H1 (cell line): ENCODE measurements at regions not wholly inside any gene's neighbourhood (a gene's known extent, or its start where the extent isn't known, plus 50 kb on each side); places are given as distances from the start of the nearest gene placed in this dataset.

Experiments used
- CTCF ChIA-PET: fragments of 300-600 bp; sonication (Branson Sonifier 250); formaldehyde crosslinking; loops from one replicate; lab custom pipeline; 2021; ENCODE audit not compliant: partially characterized antibody; lab: Charles Lee
- POLR2A ChIA-PET: fragments of 300-600 bp; sonication (Branson Sonifier 250); formaldehyde crosslinking; loops from one replicate; lab custom pipeline; 2021; ENCODE audit warnings: inconsistent platforms; ENCODE audit not compliant: partially characterized antibody; lab: Charles Lee
- DNase-seq, 2 experiments: peaks; one replicate each; pipeline versions ENCODE4 v3.0.0 to v3.0.0-alpha.2; 2010 to 2022; ENCODE audit warnings: low spot score in 2 of 2, low read depth in 1 of 2, mixed read lengths in 1 of 2
- FAIRE-seq: peaks from 2 replicates; lab custom pipeline; 2011; peaks lifted over from hg19 to GRCh38; lab: Jason Lieb, UNC
- H2AFZ ChIP-seq: 2 replicates; pipeline ENCODE4 v1.8.1; 2012; ENCODE audit warnings: low read length, inconsistent platforms
- H2AK5ac ChIP-seq: 2 replicates; pipeline ENCODE4 v1.6.1; 2013; ENCODE audit warnings: low read depth, low read length
- H2BK120ac ChIP-seq: replicated peaks from 2 replicates; pipeline ENCODE3; 2013; ENCODE audit warnings: low read depth, low read length, inconsistent platforms
- H2BK12ac ChIP-seq: 2 replicates; pipeline ENCODE4 v1.6.1; 2013; ENCODE audit warnings: low read depth, low read length
- H2BK15ac ChIP-seq: 2 replicates; pipeline ENCODE4 v1.6.1; 2013; ENCODE audit warnings: low read length
- H2BK20ac ChIP-seq: 2 replicates; pipeline ENCODE4 v1.6.1; 2013; ENCODE audit warnings: low read length
- H2BK5ac ChIP-seq: 2 replicates; pipeline ENCODE4 v1.6.1; 2013; ENCODE audit warnings: low read depth, low read length
- H3K14ac ChIP-seq: 2 replicates; pipeline ENCODE4 v1.6.1; 2013; ENCODE audit warnings: inconsistent platforms; ENCODE audit not compliant: insufficient read length
- H3K18ac ChIP-seq: 2 replicates; pipeline ENCODE4 v1.6.1; 2013; ENCODE audit warnings: low read length; ENCODE audit errors: extremely low read depth
- H3K23ac ChIP-seq: 2 replicates; pipeline ENCODE4 v1.6.1; 2013; ENCODE audit warnings: inconsistent platforms; ENCODE audit not compliant: insufficient read length
- H3K23me2 ChIP-seq: 2 replicates; pipeline ENCODE4 v1.6.1; 2013; ENCODE audit warnings: low read depth, low read length
- H3K27ac ChIP-seq: 2 replicates; pipeline ENCODE4 v1.6.1; 2011; ENCODE audit warnings: low read depth, low read length, inconsistent platforms
- H3K27me3 ChIP-seq, 4 experiments: replicated peaks in 1 of 4; 1 replicate in 1 of 4; 2 replicates in 3 of 4; pipeline versions ENCODE4 v1.6.1 to v1.8.1; 2011 to 2013; ENCODE audit warnings: low read length in 3 of 4, mild to moderate bottlenecking in 3 of 4, inconsistent platforms in 2 of 4, mixed read lengths in 2 of 4, moderate library complexity in 1 of 4; ENCODE audit not compliant: control insufficient read depth in 3 of 4, insufficient read depth in 3 of 4; ENCODE audit errors: extremely low read depth in 1 of 4
- H3K36me3 ChIP-seq, 4 experiments: 2 replicates each; pipeline versions ENCODE4 v1.6.1 to v1.8.1; 2011 to 2013; ENCODE audit warnings: mild to moderate bottlenecking in 4 of 4, low read length in 3 of 4, moderate library complexity in 2 of 4, control low read depth in 1 of 4, inconsistent platforms in 1 of 4; ENCODE audit not compliant: insufficient read depth in 4 of 4, control insufficient read depth in 2 of 4
- H3K4ac ChIP-seq: replicated peaks from 2 replicates; pipeline ENCODE3; 2013; ENCODE audit warnings: low read length, low read depth, mixed read lengths, inconsistent platforms; ENCODE audit not compliant: insufficient read length
- H3K4me1 ChIP-seq, 4 experiments: replicated peaks in 1 of 4; 1 replicate in 1 of 4; 2 replicates in 3 of 4; pipeline versions ENCODE4 v1.6.1 to v1.8.1; 2011 to 2013; ENCODE audit warnings: low read length in 3 of 4, inconsistent platforms in 2 of 4, mixed read lengths in 1 of 4; ENCODE audit not compliant: insufficient read depth in 4 of 4, control insufficient read depth in 3 of 4
- H3K4me2 ChIP-seq, 2 experiments: 2 replicates each; pipeline versions ENCODE4 v1.6.1 to v1.8.1; 2011 to 2013; ENCODE audit warnings: low read depth in 2 of 2, low read length in 2 of 2, control low read depth in 1 of 2, inconsistent platforms in 1 of 2, mild to moderate bottlenecking in 1 of 2; ENCODE audit not compliant: insufficient read depth in 1 of 2
- H3K4me3 ChIP-seq, 4 experiments: fragments of 200-600, 300-600 bp in 1 of 4; sonication (generic), shearing (Covaris generic), sonication (Bioruptor Twin) in 1 of 4; 2 replicates each; pipeline versions ENCODE4 v1.5.1 to v1.8.1; 2011 to 2016; ENCODE audit warnings: low read length in 4 of 4, low read depth in 3 of 4, control low read depth in 2 of 4, inconsistent platforms in 2 of 4, mild to moderate bottlenecking in 2 of 4, mixed read lengths in 1 of 4, moderate library complexity in 1 of 4; ENCODE audit not compliant: insufficient read depth in 2 of 4; ENCODE audit errors: extremely low read depth in 1 of 4
- H3K56ac ChIP-seq: replicated peaks from 2 replicates; pipeline ENCODE3; 2013; ENCODE audit warnings: low read depth, mild to moderate bottlenecking, mixed read lengths, low read length, inconsistent platforms; ENCODE audit not compliant: insufficient read length
- H3K79me1 ChIP-seq: 2 replicates; pipeline ENCODE4 v1.6.1; 2013; ENCODE audit warnings: low read depth, low read length, control low read depth
- H3K79me2 ChIP-seq, 2 experiments: 2 replicates each; pipeline versions ENCODE4 v1.6.1 to v1.8.1; 2012 to 2013; ENCODE audit warnings: low read length in 2 of 2, mild to moderate bottlenecking in 2 of 2, inconsistent platforms in 1 of 2; ENCODE audit not compliant: insufficient read depth in 2 of 2, control insufficient read depth in 1 of 2
- H3K9ac ChIP-seq, 4 experiments: replicated peaks in 1 of 4; 1 replicate in 1 of 4; 2 replicates in 3 of 4; pipeline versions ENCODE4 v1.6.1 to v1.8.1; 2011 to 2013; ENCODE audit warnings: low read depth in 3 of 4, low read length in 3 of 4, control low read depth in 2 of 4, mild to moderate bottlenecking in 2 of 4, moderate library complexity in 2 of 4, inconsistent platforms in 1 of 4; ENCODE audit errors: extremely low read depth in 1 of 4
- H3K9me3 ChIP-seq, 2 experiments: 2 replicates each; pipeline versions ENCODE4 v1.6.1 to v1.8.1; 2012 to 2013; ENCODE audit warnings: mild to moderate bottlenecking in 2 of 2, moderate library complexity in 2 of 2, control low read depth in 1 of 2, inconsistent platforms in 1 of 2, low read depth in 1 of 2, low read length in 1 of 2, mixed read lengths in 1 of 2; ENCODE audit not compliant: insufficient read depth in 2 of 2
- H4K20me1 ChIP-seq, 2 experiments: replicated peaks in 1 of 2; 2 replicates each; pipeline versions ENCODE3 to v1.8.1; 2011 to 2013; ENCODE audit warnings: inconsistent platforms in 2 of 2, low read length in 2 of 2, mild to moderate bottlenecking in 1 of 2; ENCODE audit not compliant: insufficient read depth in 2 of 2, control insufficient read depth in 1 of 2
- H4K5ac ChIP-seq: 2 replicates; pipeline ENCODE4 v1.6.1; 2013; ENCODE audit warnings: low read length, low read depth, mixed read lengths, inconsistent platforms; ENCODE audit not compliant: insufficient read length
- H4K8ac ChIP-seq: 2 replicates; pipeline ENCODE4 v1.8.0; 2013; ENCODE audit warnings: mild to moderate bottlenecking, moderate library complexity, low read length, inconsistent platforms; ENCODE audit not compliant: insufficient read depth; ENCODE audit errors: extremely low read depth
- H4K91ac ChIP-seq: replicated peaks from 2 replicates; pipeline ENCODE3; 2013; ENCODE audit warnings: low read length, mixed read lengths, inconsistent platforms; ENCODE audit not compliant: insufficient read length
- ATF2 ChIP-seq: IDR thresholded peaks from 2 replicates; pipeline ENCODE4 v1.6.1; 2012; ENCODE audit warnings: low read length, inconsistent platforms
- GABPA ChIP-seq: IDR thresholded peaks from 2 replicates; pipeline ENCODE4 v1.6.1; 2011; ENCODE audit warnings: mild to moderate bottlenecking, low read length, moderate library complexity, borderline replicate concordance; ENCODE audit not compliant: insufficient read depth
- GTF2F1 ChIP-seq: IDR thresholded peaks from 2 replicates; pipeline ENCODE4 v1.6.1; 2012; ENCODE audit warnings: low read depth, low read length, improper control_type of control experiment, borderline replicate concordance
- KDM4A ChIP-seq: IDR thresholded peaks from one replicate; pipeline ENCODE4 v1.7.1; 2012; ENCODE audit warnings: low read depth, mild to moderate bottlenecking, moderate library complexity, low read length, inconsistent platforms; ENCODE audit not compliant: severe bottlenecking
- RAD21 ChIP-seq, 2 experiments: IDR thresholded peaks in 1 of 2; conservative IDR thresholded peaks in 1 of 2; 2 replicates each; pipeline ENCODE4 v1.6.1; 2011; ENCODE audit warnings: low read depth in 2 of 2, low read length in 2 of 2, improper control_type of control experiment in 1 of 2, inconsistent platforms in 1 of 2, mild to moderate bottlenecking in 1 of 2, moderate library complexity in 1 of 2
- RNF2 ChIP-seq: fragments of 200-900, 300-1000 bp; sonication (generic); IDR thresholded peaks from 2 replicates; pipeline ENCODE4 v1.7.1; 2016; ENCODE audit warnings: borderline replicate concordance, low read depth, mild to moderate bottlenecking, antibody characterized with exemption, low read length; ENCODE audit not compliant: poor library complexity, severe bottlenecking; ENCODE audit errors: missing control alignments
- SUZ12 ChIP-seq: fragments of 200-600 bp; sonication (generic); IDR thresholded peaks from 2 replicates; pipeline ENCODE4 v1.6.1; 2012; ENCODE audit warnings: mild to moderate bottlenecking, inconsistent platforms, low read length, moderate library complexity, mixed read lengths
- ZNF274 ChIP-seq: IDR thresholded peaks from 2 replicates; pipeline ENCODE4 v1.7.0; 2012; ENCODE audit warnings: low read length, borderline replicate concordance; ENCODE audit errors: extremely low read depth
- WGBS, 2 experiments: shearing (Covaris generic) in 1 of 2; methylation state at CpG; one replicate each; pipeline versions ENCODE4 v1.1.6 to v1.1.7; 2013 to 2015; ENCODE audit warnings: low lambda C conversion rate in 2 of 2, mixed read lengths in 2 of 2, inconsistent platforms in 1 of 2, low coverage in 1 of 2, missing lambda C conversion rate in 1 of 2; ENCODE audit not compliant: insufficient replicate concordance in 2 of 2, insufficient coverage in 1 of 2, insufficient read length in 1 of 2; ENCODE audit errors: extremely low coverage in 1 of 2, missing lambda C conversion rate in 1 of 2; 5-methylcytosine and 5-hydroxymethylcytosine counted together

- H2BK20ac ChIP-seq, result no peak overlapping the region
- no peak overlapping the region for H3K9ac ChIP-seq
- TF ChIP-seq RAD21 (IDR thresholded peaks at IDR 0.05 in 1 of 2, conservative IDR thresholded peaks at IDR 0.05 in 1 of 2; ENCODE audit: low read depth in 2 of 2, low read length in 2 of 2), result peak in 1 of 2 experiments; percentile 13; a peak in 1 of 4 replicates
- TF ChIP-seq ZNF274, result no peak
- TF ChIP-seq KDM4A, result no peak
- no peak for TF ChIP-seq ATF2
- TF ChIP-seq GTF2F1, result no peak
- TF ChIP-seq RNF2, result no peak
- no peak for TF ChIP-seq SUZ12
- TF ChIP-seq GABPA, result no peak
- no peaks in the 10 kb centered on the region for H3K9me3 ChIP-seq
- H4K8ac ChIP-seq, result peak overlapping the region; percentile 11; the same call in 1 of the 2 replicates
- DNase-seq (no peak), FAIRE-seq (no peak)
- no peaks in the 10 kb centered on the region for H4K20me1 ChIP-seq
- peak overlapping the region; percentile 81; the same call in 1 of the 2 replicates for H2AFZ ChIP-seq
- no peak overlapping the region for H3K56ac ChIP-seq
- H3K27ac ChIP-seq, result no peak overlapping the region
- no peak overlapping the region for H3K4me3 ChIP-seq
- no peaks in the 10 kb centered on the region for H3K23me2 ChIP-seq
- H2BK5ac ChIP-seq, result no peak overlapping the region
- peak overlapping the region; percentile 23; the same call in 1 of the 2 replicates for H2BK12ac ChIP-seq
- peaks cover 0 to 6% (median 0%) of the 10 kb centered on the region in 4 experiments; a peak in 1 of 7 replicates for H3K4me1 ChIP-seq
- H3K14ac ChIP-seq, result no peak overlapping the region
- H3K18ac ChIP-seq, result no peak overlapping the region
- H4K5ac ChIP-seq, result no peak overlapping the region
- H3K23ac ChIP-seq, result no peak overlapping the region
- no peak overlapping the region for H2BK120ac ChIP-seq
- H3K27me3 ChIP-seq, result peaks cover 0 to 3% (median 0%) of the 10 kb centered on the region in 4 experiments; a peak in 1 of 7 replicates
- H3K79me2 ChIP-seq, result no peaks in the 10 kb centered on the region
- H2BK15ac ChIP-seq, result no peak overlapping the region
- no peak overlapping the region for H3K4me2 ChIP-seq
- ChIA-PET POLR2A (no interaction called here), CTCF (no interaction called here)
- H3K79me1 ChIP-seq, result no peaks in the 10 kb centered on the region
- no peak overlapping the region for H2AK5ac ChIP-seq
- no peaks in the 10 kb centered on the region for H3K36me3 ChIP-seq
- WGBS, 2 experiments, result 87% methylated on average over 7 of the region's 7 CpGs; no CpG with 5 or more reads in 1 of the 2 experiments
- H3K4ac ChIP-seq, result no peak overlapping the region
- no peak overlapping the region for H4K91ac ChIP-seq
These were observed 415.7 kb downstream of the USP25 start for GRCh38 chr21:16145479-16145878.
